Right ventricle myocardium inferior (tissue), 1 donor: ENCODE measurements at regions not wholly inside any gene's neighbourhood (a gene's known extent, or its start where the extent isn't known, plus 50 kb on each side); places are given as distances from the start of the nearest gene placed in this dataset.
"Not testable (repeated sequence)": the region's sequence is repeated elsewhere in the genome, so short reads cannot be mapped to it uniquely, and the experiment has no call there.

Experiments
- ATAC-seq: fragments of 200-7000 bp; cut with Tn5 transposase; one replicate; pipeline ENCODE4 v1.9.1; 2020; ENCODE audit warnings: mild to moderate bottlenecking, moderate library complexity
- DNase-seq: peaks from one replicate; pipeline ENCODE4 v3.0.0; 2021; ENCODE audit errors: missing footprints
- intact Hi-C: fragments of 100-400 bp; cut with DNase I; formaldehyde crosslinking; loops from one replicate; pipeline ENCODE4 v1.11.0; 2022
- donor health status: DM: no; HTN: yes; CAD: no; lungs with severe emphysema.

- no peak for ATAC-seq
- no peak for DNase-seq
- intact Hi-C loops = no loop called here
Measured at GRCh38 chr5:124132843-124133242, 613.6 kb downstream of the ZNF608 start.

GRCh38 chr5:124131466-124131865, 615.0 kb downstream of the ZNF608 start:
- ATAC-seq (no peak), DNase-seq (no peak)
- intact Hi-C loops = no loop called here

DNA sequence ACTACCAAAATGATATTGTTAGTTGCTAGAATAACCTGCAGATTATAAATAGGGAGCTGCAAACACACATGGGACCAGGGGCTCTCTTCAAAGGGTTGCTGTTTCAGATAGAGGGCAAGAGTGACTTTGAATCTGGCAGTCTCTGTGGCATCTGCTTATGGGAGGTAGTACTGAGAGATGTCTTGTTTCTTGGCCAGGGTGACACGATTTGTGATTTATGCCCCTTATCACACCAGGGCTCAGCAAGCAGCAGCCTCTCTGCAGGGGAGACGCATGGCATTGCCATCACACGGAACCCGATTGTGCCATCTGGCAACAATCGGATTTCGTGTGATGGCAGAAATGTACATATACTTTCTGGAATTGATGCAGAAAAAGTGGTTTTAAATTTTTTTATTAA, 615.6 kb downstream of the ZNF608 start:
- intact Hi-C loops = no loop called here
- peak; percentile 31 for ATAC-seq
- DNase-seq = no peak

- intact Hi-C loops = no loop called here
- no peak for DNase-seq
- ATAC-seq = no peak
Measured at GRCh38 chr5:124128867-124129266, 616.9 kb downstream of the CSNK1G3 start.

DNA sequence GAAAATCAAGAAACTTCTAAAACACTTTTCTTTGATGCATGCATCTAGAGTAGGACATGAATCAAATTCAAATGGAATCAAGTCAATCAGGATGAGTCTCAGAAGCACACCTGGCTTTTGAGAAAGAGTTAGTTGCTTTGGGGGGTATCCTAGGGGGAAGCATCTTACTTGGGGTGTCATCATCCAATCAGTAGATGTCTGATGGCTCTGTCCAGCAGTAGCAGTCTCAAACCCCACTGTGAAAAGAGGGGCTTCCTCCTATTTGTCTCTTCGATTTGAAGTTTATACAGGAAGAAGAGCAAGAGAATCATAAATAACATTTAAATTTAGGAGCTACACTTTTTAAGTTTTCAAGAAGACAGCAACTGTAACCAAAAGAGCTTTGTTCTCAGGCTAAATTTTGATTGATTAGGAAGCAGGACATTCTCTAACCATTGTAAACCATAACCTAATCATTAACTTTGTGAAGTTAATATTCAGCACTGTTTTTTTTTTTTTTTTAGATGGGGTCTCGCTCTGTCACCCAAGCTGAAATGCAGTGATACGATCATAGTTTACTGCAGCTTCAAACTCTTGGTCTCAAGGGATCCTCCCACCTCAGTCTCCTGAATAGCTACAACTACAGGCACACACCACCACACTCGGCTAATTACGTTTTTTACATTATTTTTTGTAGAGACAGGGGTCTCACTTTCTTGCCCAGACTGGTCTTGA, 614.7 kb downstream of the CSNK1G3 start:
- ATAC-seq = no peak
- intact Hi-C loops = no loop called here
- no peak for DNase-seq

DNA sequence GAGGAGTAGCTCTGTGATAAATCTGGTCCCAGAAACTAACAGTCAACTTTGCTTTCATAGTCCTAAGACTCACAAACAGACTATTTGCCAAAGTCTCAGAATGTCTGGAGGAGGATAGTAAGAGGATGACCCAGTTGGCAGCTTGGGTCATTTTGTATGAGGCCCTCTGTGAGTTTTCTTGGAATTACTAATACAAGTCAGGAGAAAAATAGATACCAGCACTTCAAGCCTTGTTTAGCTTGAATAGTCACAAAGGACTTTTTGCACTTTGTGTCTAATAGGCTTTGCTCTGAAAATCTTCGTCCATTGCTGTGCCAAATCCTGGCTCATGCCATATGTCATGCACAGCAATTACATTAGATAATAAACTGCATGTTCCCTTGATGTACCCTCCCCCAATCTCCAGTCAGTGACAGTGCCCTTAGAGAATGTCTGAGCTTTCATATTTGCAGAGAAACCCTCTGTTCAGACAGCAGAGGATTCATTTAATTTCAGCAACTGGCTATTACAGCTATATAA, 612.8 kb downstream of the CSNK1G3 start:
- intact Hi-C loops = no loop called here
- peak; percentile 26 for ATAC-seq

GRCh38 chr5:124121198-124121597, 609.2 kb downstream of the CSNK1G3 start:
- no peak for ATAC-seq
- no peak for DNase-seq
- intact Hi-C loops = no loop called here

More for the DNA sequence above, 612.8 kb downstream of the CSNK1G3 start:
- no peak for DNase-seq

DNA sequence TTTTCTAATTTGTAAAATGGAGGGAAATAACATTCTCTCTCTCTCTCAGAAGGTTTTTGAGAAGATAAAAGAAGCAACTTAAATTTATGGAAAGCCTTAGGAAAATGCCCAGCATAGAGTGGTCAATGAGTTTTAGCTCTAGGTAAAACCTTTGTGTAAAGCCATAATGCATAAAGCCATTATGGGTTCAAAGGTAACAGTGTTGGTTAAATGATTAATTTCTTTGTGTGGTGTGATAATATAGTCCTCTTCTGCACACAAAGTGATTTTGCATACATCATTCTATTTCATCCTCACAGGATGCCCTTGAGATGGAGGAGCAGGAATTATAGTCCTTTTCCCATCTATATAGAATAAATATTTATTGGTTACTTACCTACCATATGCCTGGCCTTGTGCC, 602.9 kb downstream of the CSNK1G3 start:
- DNase-seq (no peak), ATAC-seq (no peak)
- intact Hi-C loops = no loop called here

GRCh38 chr5:124111886-124112285, 599.9 kb downstream of the CSNK1G3 start:
- intact Hi-C loops = no loop called here
- no peak for DNase-seq
- ATAC-seq = no peak

DNA sequence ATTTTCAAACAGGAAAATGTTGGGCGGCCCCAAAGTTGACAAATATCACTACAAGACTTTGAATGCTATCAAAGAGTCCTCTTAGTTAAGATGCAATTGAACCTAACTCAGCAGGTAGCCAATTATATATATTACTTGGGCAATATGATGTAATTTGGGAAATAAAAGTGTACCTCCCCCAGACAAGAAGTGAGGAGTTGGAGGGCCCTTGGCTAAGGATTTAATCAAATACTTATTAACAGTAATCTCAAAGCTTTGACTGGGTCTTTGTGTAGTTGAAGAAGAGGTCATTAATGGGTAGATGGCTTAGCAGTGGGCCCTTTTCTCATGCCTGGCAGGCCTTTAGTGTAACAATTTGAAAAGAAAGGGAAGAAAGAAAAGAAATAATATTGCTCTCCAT, 599.0 kb downstream of the CSNK1G3 start:
- intact Hi-C loops = no loop called here
- DNase-seq = no peak
- no peak for ATAC-seq

GRCh38 chr5:124105326-124105725, 593.3 kb downstream of the CSNK1G3 start:
- intact Hi-C loops = no loop called here
- ATAC-seq (no peak), DNase-seq (no peak)

DNA sequence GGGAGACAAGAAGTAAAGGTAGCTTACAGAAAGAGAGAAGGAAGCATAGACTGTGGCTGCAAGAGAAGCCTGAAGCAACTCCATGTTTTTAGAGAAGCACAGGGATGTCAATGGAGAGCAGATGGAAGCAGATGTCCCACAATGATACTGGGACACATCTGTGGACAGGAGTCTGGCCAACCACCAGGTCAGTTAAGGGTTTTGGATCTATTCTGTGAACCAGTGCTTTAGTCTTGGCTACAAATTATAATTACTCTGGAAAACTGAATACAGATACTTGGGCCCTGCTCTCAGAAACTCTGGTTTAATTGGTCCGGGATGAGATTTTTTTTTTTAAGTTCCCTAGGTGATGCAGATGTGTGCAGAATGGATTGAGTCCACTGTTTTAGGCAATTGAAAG, 592.8 kb downstream of the CSNK1G3 start:
- intact Hi-C loops = no loop called here
- DNase-seq (no peak), ATAC-seq (peak; percentile 60)

DNA sequence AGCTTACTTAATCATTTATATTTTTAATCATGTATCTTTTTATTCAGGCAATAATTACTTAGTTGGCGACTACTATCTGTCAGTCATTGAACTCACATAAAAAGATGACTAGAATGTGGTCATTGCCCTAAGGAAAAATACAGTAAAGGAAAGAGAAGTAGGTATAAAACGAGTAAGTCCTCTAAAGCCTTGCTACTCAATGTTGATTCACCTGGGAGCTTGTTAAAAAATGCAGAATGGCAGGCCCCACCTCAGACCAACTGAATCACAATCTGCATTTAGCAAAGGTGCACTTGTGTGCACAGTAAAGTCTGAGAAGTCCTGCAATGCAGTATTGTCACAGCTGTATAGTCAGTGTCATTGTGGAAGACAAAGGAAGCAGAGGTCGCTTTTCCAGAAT, 592.4 kb downstream of the CSNK1G3 start:
- ATAC-seq (no peak), DNase-seq (no peak)
- intact Hi-C loops = no loop called here

GRCh38 chr5:124103671-124104070, 591.7 kb downstream of the CSNK1G3 start:
- DNase-seq = no peak
- intact Hi-C loops = no loop called here
- no peak for ATAC-seq

- ATAC-seq, intact Hi-C loops, DNase-seq: not testable (repeated sequence)
Measured at GRCh38 chr5:124103056-124103455, 591.1 kb downstream of the CSNK1G3 start.

GRCh38 chr5:124102486-124102885, 590.5 kb downstream of the CSNK1G3 start:
- DNase-seq (no peak), ATAC-seq (no peak)
- intact Hi-C loops = no loop called here

GRCh38 chr5:124093658-124094057, 581.7 kb downstream of the CSNK1G3 start:
- DNase-seq = no peak
- no peak for ATAC-seq
- intact Hi-C loops = no loop called here

- DNase-seq (no peak), ATAC-seq (no peak)
- intact Hi-C loops = no loop called here
Measured at GRCh38 chr5:124090115-124090514, 578.1 kb downstream of the CSNK1G3 start.

- DNase-seq (no peak), ATAC-seq (no peak)
- intact Hi-C loops = no loop called here
Measured at GRCh38 chr5:124089578-124089977, 577.6 kb downstream of the CSNK1G3 start.

DNA sequence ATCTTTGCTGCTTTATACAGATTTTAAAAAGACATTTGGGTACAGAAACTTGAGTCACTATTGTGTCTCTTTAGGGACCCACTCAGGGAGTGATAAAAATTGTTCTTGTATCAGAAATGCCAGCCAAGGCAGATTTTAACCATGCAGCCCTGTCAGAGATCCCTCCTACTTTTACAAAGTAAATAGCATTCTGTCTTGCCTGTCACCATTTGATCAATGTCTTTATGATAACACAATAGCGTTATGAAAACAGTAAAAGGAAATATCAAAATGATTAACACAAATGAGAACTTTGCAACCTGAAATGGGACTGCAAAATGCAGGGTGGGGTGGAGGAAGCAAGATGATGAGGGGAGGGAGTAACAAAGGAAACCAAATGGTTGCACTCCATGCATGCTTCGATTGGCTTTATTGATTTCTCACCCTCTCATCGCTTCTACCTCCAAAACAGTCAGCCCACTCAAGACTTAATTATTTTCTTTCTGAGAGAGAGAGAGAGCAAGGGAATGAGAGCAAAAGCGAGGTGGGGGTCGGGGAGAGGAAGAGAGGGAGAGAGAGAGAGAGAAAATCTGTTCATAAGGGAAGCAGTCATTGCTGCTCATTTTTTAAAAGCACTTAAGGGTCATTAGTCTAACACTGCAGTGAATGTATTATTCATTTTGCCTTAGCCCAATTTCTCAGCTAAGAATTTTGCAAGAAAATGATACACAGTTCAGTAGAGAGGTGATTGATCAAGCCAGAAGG, 576.5 kb downstream of the CSNK1G3 start:
- intact Hi-C loops = no loop called here
- DNase-seq = no peak
- ATAC-seq = no peak
